K562 (cell line): ENCODE measurements at regions not wholly inside any gene's neighbourhood (a gene's known extent, or its start where the extent isn't known, plus 50 kb on each side); places are given as distances from the start of the nearest gene placed in this dataset.

ENCODE experiments used
- ATF4 ChIP-seq: fragments of 450-650 bp; formaldehyde crosslinking; IDR thresholded peaks from 2 replicates; pipeline ENCODE4 v1.4.0; 2022; ENCODE audit warnings: mild to moderate bottlenecking, moderate library complexity
- C11orf30 ChIP-seq: fragments of 450-650 bp; IDR thresholded peaks from 2 replicates; pipeline ENCODE4 v1.6.1; 2016; ENCODE audit warnings: low read depth, mild to moderate bottlenecking
- FOXJ3 ChIP-seq: sonication (generic); formaldehyde crosslinking; IDR thresholded peaks from 2 replicates; pipeline ENCODE4 v1.4.0; 2020; ENCODE audit warnings: mild to moderate bottlenecking, missing genetic modification reagents
- GTF2A2 ChIP-seq: IDR thresholded peaks from 2 replicates; pipeline ENCODE4 v1.6.1; 2016; ENCODE audit warnings: mild to moderate bottlenecking, missing genetic modification characterization, missing compliant biosample characterization
- NCOA4 ChIP-seq: fragments of 450-650 bp; IDR thresholded peaks from 2 replicates; pipeline ENCODE4 v1.6.1; 2018; ENCODE audit warnings: mild to moderate bottlenecking; ENCODE audit not compliant: partially characterized antibody
- NFIX ChIP-seq: fragments of 250-450 bp; sonication (Bioruptor Pico); IDR thresholded peaks from 2 replicates; pipeline ENCODE4 v1.4.0; 2020; ENCODE audit warnings: low read depth, mild to moderate bottlenecking, moderate library complexity
- RFX1 ChIP-seq: fragments of 450-650 bp; IDR thresholded peaks from 2 replicates; pipeline ENCODE4 v1.6.1; 2016; ENCODE audit warnings: mild to moderate bottlenecking, moderate library complexity
- RHOXF2B ChIP-seq: fragments of 250-450 bp; sonication (Bioruptor Pico); conservative IDR thresholded peaks from 2 replicates; pipeline ENCODE4 v1.5.1; 2021
- THRA ChIP-seq: fragments of 450-650 bp; IDR thresholded peaks from 2 replicates; pipeline ENCODE4 v1.6.1; 2017; ENCODE audit warnings: mild to moderate bottlenecking, moderate library complexity
- TOE1 ChIP-seq, 2 experiments: fragments of 450-650 bp in 1 of 2; sonication (generic) in 1 of 2; formaldehyde crosslinking in 1 of 2; IDR thresholded peaks; 2 replicates each; pipeline versions ENCODE4 v1.7.1 to v1.8.0; 2016 to 2022; ENCODE audit warnings: borderline replicate concordance in 2 of 2, mild to moderate bottlenecking in 2 of 2, antibody characterized with exemption in 1 of 2, inconsistent platforms in 1 of 2, low read depth in 1 of 2, missing genetic modification reagents in 1 of 2, moderate library complexity in 1 of 2
- TF ChIP-seq, protein P1 (sequence below), 3 experiments: fragments of 200-800 bp in 1 of 3; fragments of 250-450 bp in 1 of 3; fragments of 450-650 bp in 1 of 3; sonication (Bioruptor Pico) in 1 of 3; sonication (Bioruptor generic) in 1 of 3; formaldehyde crosslinking in 1 of 3; IDR thresholded peaks; 2 replicates each; pipeline versions ENCODE4 v1.6.1 to v1.8.0; 2016 to 2022; ENCODE audit warnings: mild to moderate bottlenecking in 2 of 3, missing genetic modification characterization in 2 of 3, missing compliant biosample characterization in 1 of 3, moderate library complexity in 1 of 3
- TF ChIP-seq, protein P2 (sequence below): fragments of 450-650 bp; IDR thresholded peaks from 2 replicates; pipeline ENCODE4 v1.6.1; 2018; ENCODE audit warnings: mild to moderate bottlenecking, low read depth; ENCODE audit not compliant: partially characterized antibody
- TF ChIP-seq, protein P3 (sequence below): fragments of 450-650 bp; IDR thresholded peaks from 2 replicates; pipeline ENCODE4 v1.7.1; 2018; ENCODE audit warnings: mild to moderate bottlenecking, low read depth; ENCODE audit not compliant: partially characterized antibody
- TF ChIP-seq, protein P4 (sequence below): sonication (generic); formaldehyde crosslinking; IDR thresholded peaks from 2 replicates; pipeline ENCODE4 v1.8.1; 2022; ENCODE audit warnings: missing genetic modification reagents

DNA sequence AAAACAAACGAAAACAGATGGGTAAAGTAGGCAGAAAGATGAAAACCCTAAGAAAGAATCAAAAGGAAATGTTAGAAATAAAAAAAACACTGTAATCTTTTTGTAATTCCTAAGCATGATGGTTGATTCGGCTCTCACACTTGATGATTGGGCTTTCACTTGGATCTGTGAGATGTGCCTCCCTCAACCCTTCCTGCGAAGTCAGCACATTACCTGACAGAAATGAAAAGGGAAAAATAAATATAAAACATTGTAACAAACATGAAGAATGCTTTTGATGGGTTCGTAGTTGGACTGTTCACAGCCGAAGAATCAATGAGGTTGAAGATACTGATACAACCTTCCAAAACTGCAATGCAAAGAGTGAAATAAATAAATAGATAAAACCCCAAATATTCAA lies 99.8 kb downstream of the AKR1D1 start (continued):
- TF ChIP-seq, protein P1, sequence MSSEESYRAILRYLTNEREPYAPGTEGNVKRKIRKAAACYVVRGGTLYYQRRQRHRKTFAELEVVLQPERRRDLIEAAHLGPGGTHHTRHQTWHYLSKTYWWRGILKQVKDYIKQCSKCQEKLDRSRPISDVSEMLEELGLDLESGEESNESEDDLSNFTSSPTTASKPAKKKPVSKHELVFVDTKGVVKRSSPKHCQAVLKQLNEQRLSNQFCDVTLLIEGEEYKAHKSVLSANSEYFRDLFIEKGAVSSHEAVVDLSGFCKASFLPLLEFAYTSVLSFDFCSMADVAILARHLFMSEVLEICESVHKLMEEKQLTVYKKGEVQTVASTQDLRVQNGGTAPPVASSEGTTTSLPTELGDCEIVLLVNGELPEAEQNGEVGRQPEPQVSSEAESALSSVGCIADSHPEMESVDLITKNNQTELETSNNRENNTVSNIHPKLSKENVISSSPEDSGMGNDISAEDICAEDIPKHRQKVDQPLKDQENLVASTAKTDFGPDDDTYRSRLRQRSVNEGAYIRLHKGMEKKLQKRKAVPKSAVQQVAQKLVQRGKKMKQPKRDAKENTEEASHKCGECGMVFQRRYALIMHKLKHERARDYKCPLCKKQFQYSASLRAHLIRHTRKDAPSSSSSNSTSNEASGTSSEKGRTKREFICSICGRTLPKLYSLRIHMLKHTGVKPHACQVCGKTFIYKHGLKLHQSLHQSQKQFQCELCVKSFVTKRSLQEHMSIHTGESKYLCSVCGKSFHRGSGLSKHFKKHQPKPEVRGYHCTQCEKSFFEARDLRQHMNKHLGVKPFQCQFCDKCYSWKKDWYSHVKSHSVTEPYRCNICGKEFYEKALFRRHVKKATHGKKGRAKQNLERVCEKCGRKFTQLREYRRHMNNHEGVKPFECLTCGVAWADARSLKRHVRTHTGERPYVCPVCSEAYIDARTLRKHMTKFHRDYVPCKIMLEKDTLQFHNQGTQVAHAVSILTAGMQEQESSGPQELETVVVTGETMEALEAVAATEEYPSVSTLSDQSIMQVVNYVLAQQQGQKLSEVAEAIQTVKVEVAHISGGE (CRISPR knock-in tag; IDR thresholded peaks at IDR 0.05): no peak
- TF ChIP-seq ATF4 (CRISPR knock-in tag) (no peak), NCOA4 (no peak), RFX1 (no peak), TOE1 (IDR thresholded peaks at IDR 0.05; ENCODE audit: borderline replicate concordance) (no peak), TOE1 (CRISPR knock-in tag; IDR thresholded peaks at IDR 0.05; ENCODE audit: borderline replicate concordance, low read depth) (no peak), RHOXF2B (CRISPR knock-in tag) (no peak), C11orf30 (peak; percentile 52), GTF2A2 (tag) (no peak), FOXJ3 (CRISPR knock-in tag) (no peak), NFIX (CRISPR knock-in tag) (no peak), THRA (no peak)
- TF ChIP-seq, protein P2, sequence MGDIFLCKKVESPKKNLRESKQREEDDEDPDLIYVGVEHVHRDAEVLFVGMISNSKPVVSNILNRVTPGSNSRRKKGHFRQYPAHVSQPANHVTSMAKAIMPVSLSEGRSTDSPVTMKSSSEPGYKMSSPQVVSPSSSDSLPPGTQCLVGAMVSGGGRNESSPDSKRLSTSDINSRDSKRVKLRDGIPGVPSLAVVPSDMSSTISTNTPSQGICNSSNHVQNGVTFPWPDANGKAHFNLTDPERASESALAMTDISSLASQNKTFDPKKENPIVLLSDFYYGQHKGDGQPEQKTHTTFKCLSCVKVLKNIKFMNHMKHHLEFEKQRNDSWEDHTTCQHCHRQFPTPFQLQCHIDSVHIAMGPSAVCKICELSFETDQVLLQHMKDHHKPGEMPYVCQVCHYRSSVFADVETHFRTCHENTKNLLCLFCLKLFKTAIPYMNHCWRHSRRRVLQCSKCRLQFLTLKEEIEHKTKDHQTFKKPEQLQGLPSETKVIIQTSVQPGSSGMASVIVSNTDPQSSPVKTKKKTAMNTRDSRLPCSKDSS: no peak
- TF ChIP-seq, protein P3, sequence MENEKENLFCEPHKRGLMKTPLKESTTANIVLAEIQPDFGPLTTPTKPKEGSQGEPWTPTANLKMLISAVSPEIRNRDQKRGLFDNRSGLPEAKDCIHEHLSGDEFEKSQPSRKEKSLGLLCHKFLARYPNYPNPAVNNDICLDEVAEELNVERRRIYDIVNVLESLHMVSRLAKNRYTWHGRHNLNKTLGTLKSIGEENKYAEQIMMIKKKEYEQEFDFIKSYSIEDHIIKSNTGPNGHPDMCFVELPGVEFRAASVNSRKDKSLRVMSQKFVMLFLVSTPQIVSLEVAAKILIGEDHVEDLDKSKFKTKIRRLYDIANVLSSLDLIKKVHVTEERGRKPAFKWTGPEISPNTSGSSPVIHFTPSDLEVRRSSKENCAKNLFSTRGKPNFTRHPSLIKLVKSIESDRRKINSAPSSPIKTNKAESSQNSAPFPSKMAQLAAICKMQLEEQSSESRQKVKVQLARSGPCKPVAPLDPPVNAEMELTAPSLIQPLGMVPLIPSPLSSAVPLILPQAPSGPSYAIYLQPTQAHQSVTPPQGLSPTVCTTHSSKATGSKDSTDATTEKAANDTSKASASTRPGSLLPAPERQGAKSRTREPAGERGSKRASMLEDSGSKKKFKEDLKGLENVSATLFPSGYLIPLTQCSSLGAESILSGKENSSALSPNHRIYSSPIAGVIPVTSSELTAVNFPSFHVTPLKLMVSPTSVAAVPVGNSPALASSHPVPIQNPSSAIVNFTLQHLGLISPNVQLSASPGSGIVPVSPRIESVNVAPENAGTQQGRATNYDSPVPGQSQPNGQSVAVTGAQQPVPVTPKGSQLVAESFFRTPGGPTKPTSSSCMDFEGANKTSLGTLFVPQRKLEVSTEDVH: no peak
- TF ChIP-seq, protein P4, sequence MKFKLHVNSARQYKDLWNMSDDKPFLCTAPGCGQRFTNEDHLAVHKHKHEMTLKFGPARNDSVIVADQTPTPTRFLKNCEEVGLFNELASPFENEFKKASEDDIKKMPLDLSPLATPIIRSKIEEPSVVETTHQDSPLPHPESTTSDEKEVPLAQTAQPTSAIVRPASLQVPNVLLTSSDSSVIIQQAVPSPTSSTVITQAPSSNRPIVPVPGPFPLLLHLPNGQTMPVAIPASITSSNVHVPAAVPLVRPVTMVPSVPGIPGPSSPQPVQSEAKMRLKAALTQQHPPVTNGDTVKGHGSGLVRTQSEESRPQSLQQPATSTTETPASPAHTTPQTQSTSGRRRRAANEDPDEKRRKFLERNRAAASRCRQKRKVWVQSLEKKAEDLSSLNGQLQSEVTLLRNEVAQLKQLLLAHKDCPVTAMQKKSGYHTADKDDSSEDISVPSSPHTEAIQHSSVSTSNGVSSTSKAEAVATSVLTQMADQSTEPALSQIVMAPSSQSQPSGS (CRISPR knock-in tag): no peak
